SH-SY5Y (cell line): ENCODE measurements at regions not wholly inside any gene's neighbourhood (a gene's known extent, or its start where the extent isn't known, plus 50 kb on each side); places are given as distances from the start of the nearest gene placed in this dataset.

Experiments used
- GATA2 ChIP-seq: IDR thresholded peaks from 2 replicates; pipeline ENCODE4 v1.6.1; 2011; ENCODE audit warnings: mild to moderate bottlenecking, low read depth, low read length
- GATA3 ChIP-seq: IDR thresholded peaks from 2 replicates; pipeline ENCODE4 v1.6.1; 2011; ENCODE audit warnings: low read depth, mild to moderate bottlenecking, low read length, moderate library complexity

DNA sequence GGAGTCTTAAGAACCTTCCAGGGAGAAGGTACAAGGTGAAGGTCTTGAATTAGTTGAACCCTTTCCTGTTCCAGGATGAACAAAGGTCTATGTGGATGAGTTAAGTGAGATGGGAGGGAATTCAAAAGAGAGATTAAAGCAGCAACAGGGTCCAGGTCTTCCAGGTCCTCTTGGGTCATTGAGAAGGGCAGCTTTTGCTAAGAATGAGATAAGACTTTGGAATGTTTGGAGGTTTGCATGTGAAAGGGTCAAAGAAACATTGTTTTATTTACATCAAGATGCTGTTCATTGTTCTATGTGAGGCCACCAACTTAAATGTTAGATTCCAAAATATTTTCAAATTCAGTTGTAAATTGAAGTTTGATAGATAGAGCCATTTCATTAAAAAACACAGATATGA is 463.9 kb downstream of the ANXA1 start:
- no peak for TF ChIP-seq GATA2
- TF ChIP-seq GATA3 = no peak
